ENCODE measurements at regions not wholly inside any gene's neighbourhood (a gene's known extent, or its start where the extent isn't known, plus 50 kb on each side); places are given as distances from the start of the nearest gene placed in this dataset.

DNA sequence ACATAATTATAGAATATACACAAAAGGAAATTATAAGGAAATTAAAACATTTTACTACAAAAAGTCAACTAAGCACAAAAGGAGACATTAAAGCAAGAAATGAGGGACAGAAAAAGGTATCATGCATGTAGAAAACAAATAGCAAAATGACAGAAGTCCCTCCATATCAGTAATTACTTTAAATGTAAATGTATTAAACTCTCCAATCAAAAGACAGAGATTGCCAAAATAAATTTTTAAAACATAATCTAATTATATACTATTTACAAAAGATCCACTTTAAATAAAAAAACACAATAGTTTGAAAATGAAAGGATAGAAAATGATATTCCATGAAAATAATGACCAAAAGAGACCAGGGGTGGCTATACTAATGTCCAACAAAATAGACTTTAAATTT, 123.7 kb downstream of the MEX3B start:
- no peak for TF ChIP-seq POLR2AphosphoS5 (IDR thresholded peaks at IDR 0.05; ENCODE audit: low read depth, low read length)
- no peak for TF ChIP-seq POLR2A (IDR thresholded peaks at IDR 0.05; ENCODE audit: low read depth, low read length)
- TF ChIP-seq TAF1 (IDR thresholded peaks at IDR 0.05; ENCODE audit: borderline replicate concordance, low read depth, low read length) = no peak
